RKO (cell line): ENCODE measurements at regions not wholly inside any gene's neighbourhood (a gene's known extent, or its start where the extent isn't known, plus 50 kb on each side); places are given as distances from the start of the nearest gene placed in this dataset.

Experiments used
- DNase-seq: peaks from one replicate; pipeline ENCODE4 v3.0.0-alpha.2; 2016; ENCODE audit warnings: low spot score

DNA sequence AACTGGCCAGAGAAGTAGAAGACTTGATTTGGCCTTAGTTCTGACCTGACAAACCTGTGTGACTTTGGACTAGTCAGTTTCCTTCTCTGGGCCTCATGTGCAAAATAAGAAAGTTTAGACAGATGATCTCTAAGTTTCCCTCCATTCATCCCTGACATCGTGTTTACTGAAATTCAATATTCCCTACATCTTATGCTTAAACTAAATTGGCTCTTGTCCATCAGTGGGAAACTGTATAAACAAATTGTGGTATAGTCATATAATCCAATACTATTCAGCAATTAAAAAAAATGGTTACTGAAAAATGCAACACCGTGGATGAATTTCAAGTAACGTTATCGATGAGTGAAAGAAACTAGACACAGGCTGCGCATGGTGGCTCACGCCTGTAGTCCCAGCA lies 64.4 kb upstream of the HRH1 start:
- DNase-seq, result no peak

DNA sequence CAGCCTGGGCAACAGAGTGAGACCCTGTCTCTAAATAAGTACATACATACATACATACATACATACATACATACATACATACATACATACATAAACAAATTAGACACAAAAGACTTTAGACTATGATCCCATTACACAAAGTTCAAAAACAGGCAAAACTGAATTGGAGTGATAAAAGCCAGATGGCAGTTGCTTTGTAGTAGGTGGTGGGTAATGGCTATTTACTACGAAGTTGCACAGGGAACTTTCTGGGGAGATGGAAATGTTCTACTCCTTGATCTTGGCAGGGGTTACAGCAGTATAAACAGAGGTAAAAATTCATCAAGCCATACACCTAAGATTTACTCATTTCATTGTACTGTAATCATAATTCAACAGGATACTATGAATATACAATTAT lies 63.7 kb upstream of the HRH1 start:
- no peak for DNase-seq

DNA sequence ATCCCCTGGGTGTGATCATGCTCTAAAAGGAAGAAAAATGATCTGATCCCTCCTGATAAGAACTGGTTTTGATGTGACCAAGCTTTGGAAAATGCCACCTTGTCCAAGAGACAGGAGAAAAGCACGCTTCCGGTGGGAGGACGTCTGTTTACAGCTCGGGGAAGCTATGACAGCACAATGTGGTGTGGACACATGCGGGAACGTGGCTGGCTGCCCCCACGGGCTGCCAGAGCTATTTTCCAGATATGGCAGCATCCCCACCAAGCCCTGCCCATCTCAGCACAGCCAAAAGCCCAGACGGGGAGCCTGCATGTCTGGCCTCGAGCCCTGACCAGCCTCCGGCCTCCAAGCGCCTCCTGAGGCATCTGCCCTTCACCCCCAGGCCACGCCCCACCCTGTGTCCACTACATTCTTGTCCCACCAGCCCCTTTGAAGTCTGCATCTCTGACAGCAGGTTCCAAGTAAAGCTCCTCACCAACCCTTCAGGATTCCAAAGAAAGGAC lies 63.2 kb upstream of the HRH1 start:
- DNase-seq, result no peak

DNA sequence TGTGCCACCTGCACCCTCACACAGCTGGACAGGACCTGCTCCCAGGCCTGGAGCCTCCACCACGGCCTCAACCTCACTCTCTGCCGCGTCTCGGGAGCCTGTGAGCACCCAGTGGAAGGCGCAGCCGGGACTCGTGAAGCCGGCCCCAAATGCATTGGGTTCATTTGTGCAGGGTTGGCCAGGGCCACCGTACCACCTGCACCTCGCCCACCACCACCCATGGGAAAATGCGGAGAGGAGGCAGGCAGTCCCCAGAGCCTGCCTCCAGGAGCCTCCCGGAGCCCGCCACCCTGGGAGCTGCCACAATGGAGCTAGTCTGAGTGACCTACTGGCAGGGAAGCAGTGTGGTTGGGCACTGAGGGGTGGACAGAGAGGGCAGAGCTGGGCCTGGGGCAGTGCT lies 62.5 kb upstream of the HRH1 start:
- DNase-seq, result no peak

DNA sequence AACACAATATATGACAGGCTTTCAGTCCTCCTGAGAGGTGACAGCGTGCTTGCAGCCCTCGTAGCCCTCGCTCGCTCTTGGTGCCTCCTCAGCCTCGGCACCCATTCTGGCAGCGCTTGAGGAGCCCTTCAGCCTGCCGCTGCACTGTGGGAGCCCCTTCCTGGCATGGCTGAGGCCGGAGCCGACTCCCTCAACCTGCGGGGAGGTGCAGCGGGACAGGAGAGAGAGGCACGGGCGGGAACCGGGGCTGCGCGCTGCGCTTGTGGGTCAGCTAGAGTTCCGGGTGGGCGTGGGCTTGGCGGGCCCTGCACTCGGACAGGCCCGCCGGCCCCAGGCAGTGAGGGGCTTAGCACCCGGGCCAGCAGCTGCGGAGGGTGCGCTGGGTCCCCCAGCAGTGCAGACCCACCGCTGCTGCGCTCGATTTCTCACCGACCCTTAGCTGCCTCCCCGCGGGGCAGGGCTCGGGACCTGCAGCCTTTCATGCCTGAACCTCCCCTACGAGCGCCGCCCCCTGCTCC lies 60.4 kb upstream of the HRH1 start:
- no peak for DNase-seq

DNA sequence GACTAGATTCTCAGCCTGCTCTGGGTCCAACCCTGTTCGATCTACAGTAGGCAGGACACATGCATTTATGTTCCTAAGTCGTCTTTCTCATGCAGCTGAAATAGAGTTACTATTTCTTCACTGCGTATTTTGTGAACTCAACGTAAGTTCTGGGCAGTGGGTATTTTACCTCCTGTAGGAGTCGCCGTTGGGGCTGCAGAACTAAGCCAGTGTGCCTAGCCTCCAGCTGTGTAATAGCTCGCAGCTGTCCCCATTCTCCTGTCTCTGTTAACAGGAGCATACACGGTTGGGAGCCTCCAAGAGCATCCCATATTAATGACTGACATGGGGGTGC lies 58.4 kb upstream of the HRH1 start:
- peak; percentile 21 for DNase-seq

DNA sequence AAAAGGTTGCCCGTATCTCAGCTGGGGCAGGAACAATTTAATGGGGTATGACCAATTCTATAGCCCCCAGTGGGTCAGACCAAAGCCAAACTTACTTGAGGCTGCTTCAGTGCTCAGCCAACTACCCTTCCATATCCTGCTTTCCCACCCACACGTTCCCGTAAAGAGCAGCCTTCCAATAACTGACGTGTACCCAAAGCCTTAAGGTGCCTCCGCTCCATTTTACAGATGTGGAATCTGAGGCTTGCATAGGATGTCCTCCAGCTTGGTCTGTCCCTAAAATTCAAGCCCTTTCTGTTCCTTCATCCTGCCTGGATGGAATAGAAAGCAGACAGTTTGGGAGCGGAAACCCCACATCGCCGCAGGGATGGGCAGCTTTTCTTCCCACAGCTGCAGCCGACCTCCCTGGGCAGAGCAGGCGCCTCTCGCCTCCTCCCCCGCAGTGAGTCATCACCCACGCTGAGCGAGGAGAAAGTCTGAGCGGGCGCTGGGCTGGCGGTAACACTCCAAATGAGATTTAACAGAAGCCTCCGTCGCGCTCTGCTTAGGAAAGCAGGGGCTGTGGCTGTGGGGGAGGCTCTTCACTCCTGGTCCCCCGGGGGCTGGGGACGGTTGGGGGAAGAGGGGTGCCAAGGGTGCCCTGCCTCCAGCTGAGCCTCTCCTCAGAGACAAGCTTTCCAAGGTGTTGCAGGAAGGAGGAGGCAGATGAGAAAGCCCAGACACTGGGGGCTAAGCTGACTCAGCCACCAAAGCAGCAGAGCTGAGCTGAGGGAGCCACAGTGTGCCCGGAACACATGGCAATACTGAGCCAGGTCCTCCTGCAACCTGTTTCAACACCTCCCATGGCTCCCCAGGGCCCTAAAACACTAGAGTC lies 57.8 kb upstream of the HRH1 start:
- peak; percentile 82 for DNase-seq

DNA sequence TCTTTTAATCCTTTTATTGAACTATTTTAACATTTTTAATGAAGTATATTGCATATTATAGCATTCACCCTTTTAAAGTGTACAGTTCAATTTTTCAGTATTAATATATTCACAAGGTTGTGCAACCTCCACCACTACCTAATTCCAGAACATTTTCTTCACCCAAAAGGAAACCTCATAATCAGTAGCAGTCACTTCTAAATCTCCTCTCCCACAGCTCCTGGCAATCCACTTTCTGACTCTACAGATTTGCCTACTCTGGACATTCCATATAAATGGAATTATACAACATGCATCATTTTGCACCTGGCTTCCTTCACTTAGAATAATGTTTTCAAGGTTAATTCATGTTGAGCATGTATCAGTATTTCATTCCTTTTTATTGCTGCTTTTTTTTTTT lies 55.0 kb upstream of the HRH1 start:
- no peak for DNase-seq
